NCI-H2227 (cell line): ENCODE measurements at regions not wholly inside any gene's neighbourhood (a gene's known extent, or its start where the extent isn't known, plus 50 kb on each side); places are given as distances from the start of the nearest gene placed in this dataset.

Experiments
- DNase-seq: peaks from one replicate; lab custom pipeline; 2025; ENCODE audit not compliant: unreplicated experiment; lab: John Stamatoyannopoulos, UW

GRCh38 chr4:28148221-28148620, 1287.6 kb downstream of the STIM2 start:
- DNase-seq, result no peak

DNA sequence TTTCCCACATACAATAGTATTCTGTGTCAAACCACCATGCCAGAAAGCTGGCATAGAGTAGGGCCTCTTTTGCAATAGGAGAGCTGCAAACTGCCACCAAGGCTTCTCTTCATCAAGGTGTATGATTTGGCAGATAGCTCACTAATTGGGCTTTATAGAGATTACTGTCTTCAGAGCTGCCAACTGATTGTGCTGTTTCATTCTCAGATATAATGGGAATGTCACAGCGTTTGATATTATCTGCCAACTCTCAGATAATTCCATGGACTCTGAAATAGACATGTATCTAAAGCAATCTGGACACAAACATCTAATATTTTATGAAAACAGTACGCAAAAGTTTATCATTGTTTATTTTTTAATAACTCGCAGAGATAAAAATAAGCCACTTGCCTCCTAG, 1289.1 kb downstream of the STIM2 start:
- no peak for DNase-seq

- no peak for DNase-seq
Observed at GRCh38 chr4:28151314-28151713, 1290.7 kb downstream of the STIM2 start.

DNA sequence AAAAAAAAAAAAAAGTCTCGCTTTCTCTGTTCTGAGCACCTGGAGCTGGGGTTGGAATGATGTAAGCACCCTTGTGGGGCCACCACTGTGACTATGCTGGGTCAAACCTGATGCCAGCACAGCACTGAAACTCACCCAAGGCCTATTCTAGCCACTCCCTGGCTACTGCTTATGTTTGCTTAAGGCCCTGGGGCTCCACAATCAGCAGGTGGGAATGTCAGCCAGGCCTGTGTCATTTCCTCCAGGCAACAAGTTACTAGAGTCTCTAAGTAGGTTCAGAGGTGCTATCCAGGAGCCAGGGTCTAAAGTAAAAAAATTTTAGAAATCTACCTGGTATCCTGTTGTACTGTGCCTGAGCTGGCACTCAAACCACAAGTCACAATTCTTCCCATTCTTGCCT, 1306.8 kb downstream of the STIM2 start:
- no peak for DNase-seq

- DNase-seq, result no peak
Observed at GRCh38 chr4:28176942-28177341, 1316.3 kb downstream of the STIM2 start.

DNA sequence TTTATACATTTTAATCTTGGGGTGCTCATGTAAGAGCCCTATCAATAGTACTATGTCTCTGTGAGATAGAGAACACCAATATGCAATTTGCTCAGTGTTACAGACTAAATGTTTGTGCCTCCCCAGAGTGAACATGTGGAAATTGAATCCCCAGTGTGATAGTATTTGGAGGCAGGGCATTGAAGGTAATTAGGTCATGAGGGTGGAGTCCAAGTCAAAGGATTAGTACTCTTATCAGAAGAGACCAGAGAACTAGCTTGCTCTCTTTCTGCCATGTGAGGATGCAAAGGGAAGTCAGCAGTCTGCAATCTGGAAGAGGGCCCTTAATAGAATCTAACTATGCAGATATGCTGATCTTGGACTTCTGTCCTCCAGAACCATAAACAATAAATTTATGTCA, 1317.0 kb downstream of the STIM2 start:
- no peak for DNase-seq

- DNase-seq, result no peak
Observed at GRCh38 chr4:28179126-28179525, 1318.5 kb downstream of the STIM2 start.

- no peak for DNase-seq
Observed at GRCh38 chr4:28209371-28209924, 1348.8 kb downstream of the STIM2 start.

DNA sequence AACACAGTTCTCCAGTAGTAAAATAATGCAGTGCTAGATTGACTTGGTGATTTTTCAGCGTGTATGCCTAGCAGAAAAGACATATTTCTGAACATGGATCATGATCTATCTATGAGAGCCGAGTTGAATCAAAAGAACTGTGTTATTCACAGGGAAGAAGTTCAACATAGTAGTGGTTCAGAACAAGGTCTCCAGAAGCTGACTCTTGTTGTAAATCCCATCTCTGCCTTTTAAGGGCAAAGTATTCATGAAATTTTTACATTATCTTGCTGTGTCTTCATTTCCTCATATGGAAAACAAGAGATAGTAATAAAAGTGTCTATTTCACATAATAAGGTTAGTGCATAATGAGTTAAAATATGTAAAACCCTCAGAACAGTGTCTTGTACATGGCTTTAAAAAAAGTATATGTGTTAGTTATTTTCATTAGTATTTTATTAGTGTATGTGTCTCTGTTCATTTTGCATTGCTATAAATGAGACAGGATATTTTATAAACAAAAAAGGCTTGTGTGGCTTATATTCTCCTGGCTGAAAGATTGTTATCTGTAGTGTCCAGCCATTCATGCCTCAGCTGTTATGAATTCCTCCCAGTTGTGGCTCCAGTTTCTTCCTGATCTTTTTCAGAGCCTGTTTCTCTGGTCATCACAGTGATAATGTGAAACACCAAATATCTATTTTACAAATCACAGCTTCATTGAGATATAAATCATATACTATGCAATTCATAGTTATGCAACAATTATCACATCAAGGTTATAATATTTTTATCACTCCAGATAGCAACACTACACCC, 1351.2 kb downstream of the STIM2 start:
- DNase-seq, result no peak

DNA sequence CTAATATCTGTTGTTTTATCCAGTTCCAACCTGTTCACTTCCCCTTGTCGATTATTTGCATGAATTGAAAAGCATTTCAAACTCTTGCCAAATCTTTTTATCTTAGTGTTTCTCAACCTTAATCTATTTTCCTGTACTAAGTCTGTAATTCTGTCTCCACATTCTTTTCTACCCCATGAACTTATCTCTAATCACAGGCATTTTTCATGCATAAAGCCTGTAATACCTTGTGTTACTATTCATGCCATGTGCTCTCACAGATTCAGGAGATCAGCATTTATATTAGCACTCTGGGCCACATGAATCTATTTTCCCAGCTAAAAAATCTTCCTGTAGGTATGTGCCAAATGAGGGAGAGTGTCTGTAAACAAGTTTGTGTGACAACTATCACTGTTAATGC, 1360.9 kb downstream of the STIM2 start:
- no peak for DNase-seq

GRCh38 chr4:28225050-28225449, 1364.4 kb downstream of the STIM2 start:
- no peak for DNase-seq

DNA sequence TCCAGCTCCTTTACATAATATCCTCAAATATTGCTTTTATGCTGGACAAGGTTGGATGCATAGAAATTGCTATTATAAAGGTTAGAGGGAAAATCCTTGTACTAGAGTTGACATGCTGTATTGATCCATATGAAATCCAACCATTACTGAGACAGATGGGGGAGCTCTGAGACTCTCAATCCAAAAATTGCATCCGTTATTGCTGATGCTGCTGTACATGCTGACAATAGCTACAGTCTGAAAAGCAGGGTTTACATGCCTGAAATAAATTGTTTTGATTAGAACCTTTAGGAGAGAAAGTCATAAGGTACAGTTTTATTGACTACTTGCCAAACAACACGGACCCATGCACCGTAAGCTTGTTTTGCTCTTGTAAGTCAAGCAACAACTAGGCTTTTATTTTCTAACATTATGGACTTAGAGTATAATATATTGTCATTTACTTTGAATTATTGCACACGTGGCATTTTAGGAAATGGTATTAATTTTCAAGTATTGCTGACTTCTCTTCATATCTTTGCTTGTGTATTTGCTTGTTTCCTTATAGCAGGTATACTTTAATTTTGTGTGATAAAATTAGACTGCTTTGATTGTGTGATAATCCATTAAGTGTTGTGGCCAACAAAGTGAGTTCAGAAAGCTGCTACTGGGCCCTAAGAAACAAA, 1365.2 kb downstream of the STIM2 start:
- DNase-seq, result no peak

- DNase-seq, result no peak
Observed at GRCh38 chr4:28226962-28227361, 1366.3 kb downstream of the STIM2 start.

DNA sequence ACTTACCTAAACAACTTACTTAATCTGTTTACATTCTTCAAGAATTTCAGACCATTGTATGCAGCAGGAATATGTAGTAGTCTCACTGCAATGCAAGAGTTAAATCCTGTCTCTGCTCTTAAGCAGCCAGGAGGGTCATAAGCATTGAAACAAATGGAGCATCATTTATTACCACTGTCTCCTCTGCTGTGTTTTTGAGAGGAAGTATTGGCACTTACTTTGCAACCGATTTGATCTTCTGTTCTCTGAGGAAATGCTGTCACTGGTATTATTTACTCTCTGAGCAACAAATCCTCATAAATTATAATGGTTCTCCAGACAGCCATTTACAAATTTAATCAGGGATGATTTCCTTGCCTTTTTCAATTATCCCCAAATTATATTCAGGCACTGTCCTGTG, 1367.1 kb downstream of the STIM2 start:
- no peak for DNase-seq

DNA sequence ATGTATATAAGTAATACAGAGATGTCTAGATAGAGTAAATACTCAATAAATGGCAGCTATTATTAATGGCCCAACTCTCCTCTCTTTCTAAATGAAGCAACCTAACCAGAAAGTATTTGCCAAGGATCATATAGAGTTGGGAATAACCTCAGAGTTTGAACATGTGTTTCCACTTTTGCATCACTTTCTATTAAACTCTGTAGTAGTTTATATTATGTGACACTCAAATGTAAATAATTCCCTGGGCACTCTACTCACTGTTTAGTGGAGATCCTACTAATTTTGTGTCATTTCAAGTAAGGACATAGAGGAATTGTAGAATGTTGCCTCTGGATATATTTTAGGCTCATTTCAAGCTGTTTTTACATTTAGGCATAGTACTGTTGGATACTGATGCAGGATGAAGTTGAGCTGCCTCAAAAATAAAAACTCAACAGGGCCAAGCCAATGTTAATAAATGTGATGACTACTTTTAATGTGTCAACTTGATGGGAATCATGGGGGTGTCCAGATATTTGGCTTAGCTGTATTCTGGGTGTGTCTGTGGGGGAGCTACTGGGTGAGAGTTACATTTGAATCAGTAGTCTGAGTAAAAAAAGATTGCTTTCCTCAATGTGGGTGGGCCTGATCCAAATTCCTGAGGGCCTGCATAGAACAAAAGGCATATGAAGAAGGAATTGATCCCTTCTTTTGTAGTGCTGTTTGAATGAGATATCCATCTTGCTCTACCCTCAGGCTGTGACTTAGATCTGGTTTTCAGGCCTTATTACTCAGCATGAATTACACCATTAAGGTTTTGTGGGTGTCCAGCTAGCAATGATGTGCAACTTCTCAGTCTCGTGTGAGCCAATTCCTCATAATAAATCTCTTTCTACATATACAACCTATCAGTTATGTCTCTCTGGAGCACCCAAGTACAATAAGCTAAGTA, 1368.2 kb downstream of the STIM2 start:
- DNase-seq, result no peak

DNA sequence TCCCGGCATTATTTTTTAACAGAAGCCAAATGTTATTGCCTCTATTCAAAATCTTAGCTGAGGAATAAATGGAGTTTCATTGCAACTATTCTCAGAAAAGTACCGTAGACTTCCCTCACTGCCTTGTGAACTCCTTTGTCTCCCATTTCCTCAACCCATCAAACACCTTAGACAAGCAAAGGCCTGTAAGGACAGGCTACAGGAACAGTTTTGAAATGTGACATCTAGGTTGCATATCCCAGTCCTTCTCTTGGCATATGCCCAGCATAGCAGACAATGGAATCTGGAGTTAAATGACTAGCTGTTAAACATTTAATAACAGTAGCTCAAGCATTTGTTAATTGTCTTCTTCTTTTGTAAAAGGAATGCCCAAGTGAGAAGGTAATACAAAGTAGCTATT, 1371.7 kb downstream of the STIM2 start:
- no peak for DNase-seq

DNA sequence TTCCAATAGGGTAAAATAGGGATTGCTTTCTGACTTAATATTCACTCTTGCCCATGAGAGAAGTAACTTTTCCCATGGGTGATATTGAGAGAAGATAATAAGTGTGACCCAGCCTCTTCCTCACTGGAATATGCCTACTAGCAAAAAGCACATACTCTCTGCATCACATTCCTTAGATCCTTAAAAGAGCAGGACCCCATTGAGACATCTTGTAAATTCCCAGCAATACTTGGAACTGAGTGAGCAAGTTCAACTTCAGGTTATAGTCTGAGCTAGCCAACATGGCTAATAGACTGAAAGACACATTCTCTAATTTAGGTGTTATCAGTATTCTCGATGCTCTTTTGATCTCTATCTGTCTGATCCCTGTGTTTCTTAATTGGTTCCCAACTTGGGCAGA, 1372.3 kb downstream of the STIM2 start:
- DNase-seq, result no peak

DNA sequence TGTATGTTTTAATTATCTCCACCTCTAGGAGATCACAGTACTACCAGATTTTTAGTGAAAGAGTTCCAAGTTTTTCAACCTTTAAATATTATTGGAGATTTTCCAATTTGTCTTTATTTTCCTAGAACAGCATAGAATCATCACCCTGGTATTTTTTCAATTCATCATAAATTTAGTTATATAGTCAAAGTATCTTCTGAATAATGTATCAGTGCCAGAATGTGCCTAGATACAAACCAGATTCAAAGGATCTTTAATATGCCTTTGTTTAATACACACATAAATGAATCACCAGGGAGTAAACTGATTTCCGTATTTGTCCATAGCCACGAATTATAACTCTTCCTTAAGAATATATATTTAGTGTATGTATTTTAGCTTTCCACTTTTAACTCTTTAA, 1373.1 kb downstream of the STIM2 start:
- DNase-seq, result no peak

- DNase-seq, result no peak
Observed at GRCh38 chr4:28238876-28239275, 1378.2 kb downstream of the STIM2 start.

DNA sequence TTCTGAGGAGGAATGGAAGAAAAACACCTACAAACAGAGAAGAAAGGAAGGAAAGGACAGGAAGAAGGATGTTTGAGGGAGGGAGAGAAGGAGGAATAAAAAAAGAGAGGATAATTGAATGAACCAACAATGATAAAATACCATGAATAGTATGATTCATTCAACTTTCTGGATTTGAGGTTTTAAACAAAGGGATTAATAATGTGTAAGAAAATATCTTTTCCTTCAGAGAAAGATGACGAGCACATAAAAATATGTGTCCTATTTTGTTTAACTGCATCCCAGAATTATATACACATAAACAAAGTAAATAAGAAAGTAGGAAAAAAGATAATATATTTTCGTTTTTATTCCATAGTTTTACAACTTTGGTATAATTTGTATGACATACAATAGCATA, 1380.4 kb downstream of the STIM2 start:
- DNase-seq, result no peak

DNA sequence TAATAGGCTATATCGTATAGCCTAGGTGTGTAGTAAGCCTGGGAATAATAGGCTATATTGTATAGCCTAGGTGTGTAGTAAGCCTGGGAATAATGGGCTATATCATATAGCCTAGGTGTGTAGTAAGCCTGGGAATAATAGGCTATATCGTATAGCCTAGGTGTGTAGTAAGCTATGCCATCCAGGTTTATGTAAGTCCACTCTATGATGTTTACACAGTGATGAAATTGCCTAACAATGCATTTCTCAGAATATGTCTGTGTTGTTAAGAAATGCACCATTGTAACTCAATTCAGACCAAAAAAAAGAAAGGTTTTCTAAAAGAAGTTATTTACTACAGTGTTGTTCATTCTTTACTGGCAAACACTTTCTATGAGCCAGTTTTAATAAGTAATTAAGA, 1387.2 kb downstream of the STIM2 start:
- no peak for DNase-seq
